Spinal cord (tissue), 9 donors: ENCODE measurements at regions not wholly inside any gene's neighbourhood (a gene's known extent, or its start where the extent isn't known, plus 50 kb on each side); places are given as distances from the start of the nearest gene placed in this dataset.
"Not testable (repeated sequence)": the region's sequence is repeated elsewhere in the genome, so short reads cannot be mapped to it uniquely, and the experiment has no call there.

Experiments used
- DNase-seq, 6 donors: peaks; one replicate each; pipeline versions ENCODE4 v3.0.0 to v3.0.0-alpha.2; 2013 to 2015; ENCODE audit warnings: low spot score in 6 of 6, low read depth in 4 of 6
- H3K27ac ChIP-seq: one replicate; pipeline ENCODE4 v1.5.1; 2013; ENCODE audit warnings: low read depth, low read length, control low read depth
- H3K27me3 ChIP-seq: one replicate; pipeline ENCODE4 v1.6.1; 2013; ENCODE audit warnings: low read length; ENCODE audit not compliant: control insufficient read depth, insufficient read depth
- H3K36me3 ChIP-seq: one replicate; pipeline ENCODE4 v1.6.1; 2013; ENCODE audit warnings: low read length; ENCODE audit not compliant: control insufficient read depth, insufficient read depth
- H3K4me1 ChIP-seq: one replicate; pipeline ENCODE4 v1.6.1; 2013; ENCODE audit warnings: low read length; ENCODE audit not compliant: control insufficient read depth, insufficient read depth
- H3K4me3 ChIP-seq: one replicate; pipeline ENCODE4 v1.5.1; 2013; ENCODE audit warnings: low read depth, low read length, control low read depth
- H3K9me3 ChIP-seq: one replicate; pipeline ENCODE4 v1.6.1; 2013; ENCODE audit warnings: low read length; ENCODE audit not compliant: control insufficient read depth, insufficient read depth
- WGBS: methylation state at CpG from one replicate; pipeline ENCODE4 v1.1.5; 2013; ENCODE audit warnings: missing lambda C conversion rate; ENCODE audit not compliant: insufficient coverage; 5-methylcytosine and 5-hydroxymethylcytosine counted together
- donor health status: healthy.

DNA sequence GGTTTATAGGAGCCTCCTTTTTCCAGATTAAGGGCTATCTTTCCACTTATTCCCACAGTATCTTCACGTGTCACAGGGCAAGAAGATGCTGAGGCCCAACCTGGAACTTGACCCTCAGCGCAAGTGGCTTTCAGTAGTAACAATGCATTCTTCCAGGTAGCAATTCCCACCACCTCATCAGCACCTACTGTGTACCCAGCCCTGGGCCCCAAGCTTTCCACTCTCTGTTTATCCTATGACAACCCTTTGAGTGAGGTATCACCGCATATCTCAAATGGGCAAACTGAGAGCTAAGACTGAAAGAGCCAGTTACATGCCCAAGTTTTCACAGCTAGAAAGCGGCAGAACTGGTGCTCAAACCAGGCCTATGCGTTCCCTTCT lies 88.2 kb downstream of the CPN2 start:
- H3K4me3 ChIP-seq: no peak overlapping the region
- H3K9me3 ChIP-seq: peaks cover under 1% of the 10 kb centered on the region
- no peak overlapping the region for H3K27ac ChIP-seq
- no peak for DNase-seq
- 89% methylated on average over 5 of the region's 5 CpGs for WGBS
- peaks cover 2% of the 10 kb centered on the region for H3K27me3 ChIP-seq
- H3K4me1 ChIP-seq: peaks cover 11% of the 10 kb centered on the region
- H3K36me3 ChIP-seq: no peaks in the 10 kb centered on the region

DNA sequence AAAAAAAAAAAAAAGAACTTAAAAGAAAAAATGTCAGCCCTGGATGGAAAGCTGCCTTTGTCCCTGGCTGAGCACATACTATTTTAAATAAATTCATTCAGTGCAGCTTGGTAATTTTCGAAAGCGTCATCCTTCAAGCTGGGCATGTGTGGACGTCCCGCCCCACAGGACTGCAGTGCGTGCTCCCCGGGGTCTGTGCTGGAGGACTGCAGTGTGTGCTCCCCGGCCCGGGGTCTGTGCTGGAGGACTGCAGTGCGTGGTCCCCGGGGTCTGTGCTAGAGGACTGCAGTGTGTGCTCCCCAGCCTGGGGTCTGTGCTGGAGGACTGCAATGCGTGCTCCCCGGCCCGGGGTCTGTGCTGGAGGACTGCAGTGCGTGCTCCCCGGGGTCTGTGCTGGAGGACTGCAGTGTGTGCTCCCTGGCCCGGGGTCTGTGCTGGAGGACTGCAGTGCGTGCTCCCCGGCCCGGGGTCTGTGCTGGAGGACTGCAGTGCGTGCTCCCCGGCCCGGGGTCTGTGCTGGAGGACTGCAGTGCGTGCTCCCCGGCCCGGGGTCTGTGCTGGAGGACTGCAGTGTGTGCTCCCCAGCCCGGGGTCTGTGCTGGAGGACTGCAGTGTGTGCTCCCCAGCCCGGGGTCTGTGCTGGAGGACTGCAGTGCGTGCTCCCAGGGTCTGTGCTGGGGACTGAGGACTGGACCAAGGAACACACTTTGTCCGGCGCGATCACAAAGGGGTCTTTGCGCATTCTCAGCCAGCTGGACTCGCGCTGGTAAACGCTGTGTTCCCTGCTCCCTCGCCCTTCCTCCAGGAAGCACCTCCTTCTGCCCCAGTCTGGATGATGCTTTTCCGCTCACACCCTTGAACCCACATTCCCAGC lies 86.3 kb downstream of the CPN2 start:
- Histone ChIP-seq H3K27ac (peak overlapping the region; percentile 67), H3K4me1 (peaks cover 16% of the 10 kb centered on the region)
- H3K4me3 ChIP-seq, H3K9me3 ChIP-seq, H3K36me3 ChIP-seq, H3K27me3 ChIP-seq, DNase-seq: not testable (repeated sequence)
- WGBS: 81% methylated on average over 30 of the region's 37 CpGs

DNA sequence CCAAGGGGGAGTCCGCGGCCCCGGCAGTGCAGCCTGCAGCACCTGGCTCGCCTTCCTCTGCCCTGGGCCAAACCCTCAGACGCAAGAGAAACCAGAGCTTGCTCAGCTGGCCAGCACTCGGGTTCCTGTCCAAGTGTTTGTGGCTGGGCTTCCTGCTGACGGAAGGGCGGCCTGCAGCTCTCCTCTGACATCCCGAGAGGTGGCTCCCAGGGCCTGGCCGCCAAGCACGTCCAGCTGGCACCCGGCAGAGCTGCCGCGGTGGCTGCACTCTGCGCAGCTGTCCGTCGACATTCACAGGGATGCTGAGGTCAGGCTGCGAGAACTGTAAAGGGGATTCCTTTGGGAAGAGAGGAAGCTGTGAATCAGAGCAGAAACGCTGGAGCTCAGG lies 85.6 kb downstream of the CPN2 start:
- Histone ChIP-seq H3K4me3 (no peak overlapping the region), H3K27me3 (peaks cover 2% of the 10 kb centered on the region), H3K27ac (peak overlapping the region; percentile 84), H3K36me3 (no peaks in the 10 kb centered on the region), H3K9me3 (no peaks in the 10 kb centered on the region), H3K4me1 (peaks cover 22% of the 10 kb centered on the region)
- peak in 1 of 6 donors; percentile 81 for DNase-seq
- 36% methylated on average over 18 of the region's 19 CpGs for WGBS

DNA sequence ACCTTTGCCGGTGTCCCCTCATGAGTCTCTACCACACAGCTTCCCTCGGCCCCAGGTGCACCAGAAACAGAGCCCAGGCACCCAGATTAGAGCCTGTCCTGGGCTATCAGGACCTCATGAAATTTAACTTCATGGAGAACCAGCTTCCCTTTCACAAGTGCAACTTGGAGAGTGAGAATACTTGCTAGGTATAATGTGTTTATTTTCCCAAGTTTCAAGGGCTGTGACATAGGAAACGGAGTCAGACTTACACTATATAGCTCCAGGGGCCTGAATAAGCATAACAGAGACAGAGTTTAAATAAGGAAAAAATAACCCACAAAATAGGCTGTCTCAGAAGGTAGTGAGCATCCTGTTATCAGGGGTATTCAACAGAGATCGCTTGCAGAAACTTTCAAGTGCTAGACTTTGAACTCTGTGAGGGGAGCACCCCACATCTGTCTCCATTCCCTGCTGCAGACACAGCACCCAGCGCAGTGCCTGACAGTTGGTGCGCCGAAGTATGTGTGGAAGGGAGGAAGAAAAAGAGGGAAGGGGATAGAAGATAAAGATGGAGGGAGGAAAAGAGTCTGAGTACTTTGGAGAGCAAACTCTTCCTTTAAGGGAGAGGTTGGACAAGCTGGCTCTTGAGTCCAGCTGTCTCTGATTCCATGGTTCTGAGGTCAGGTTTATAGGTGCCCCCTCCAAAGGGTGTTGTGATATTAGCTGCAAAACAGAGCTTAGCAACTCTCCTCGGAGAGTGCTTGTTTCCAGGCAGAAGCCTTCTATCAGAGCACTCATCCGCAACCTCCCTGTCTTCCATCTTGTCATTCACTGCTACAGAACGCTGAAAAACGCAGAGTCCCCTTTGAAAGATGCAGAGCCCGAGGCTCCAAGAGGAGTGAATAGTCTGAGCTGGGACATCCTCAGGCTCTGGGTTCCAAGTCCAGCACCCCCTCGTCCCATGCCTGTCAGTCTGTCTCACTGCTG lies 84.8 kb downstream of the CPN2 start:
- Histone ChIP-seq H3K36me3 (no peaks in the 10 kb centered on the region), H3K27ac (peak overlapping the region; percentile 84), H3K4me1 (peaks cover 30% of the 10 kb centered on the region), H3K4me3 (no peak overlapping the region), H3K9me3 (no peaks in the 10 kb centered on the region), H3K27me3 (peaks cover 2% of the 10 kb centered on the region)
- WGBS: 66% methylated on average over 11 of the region's 13 CpGs
- no peak for DNase-seq

DNA sequence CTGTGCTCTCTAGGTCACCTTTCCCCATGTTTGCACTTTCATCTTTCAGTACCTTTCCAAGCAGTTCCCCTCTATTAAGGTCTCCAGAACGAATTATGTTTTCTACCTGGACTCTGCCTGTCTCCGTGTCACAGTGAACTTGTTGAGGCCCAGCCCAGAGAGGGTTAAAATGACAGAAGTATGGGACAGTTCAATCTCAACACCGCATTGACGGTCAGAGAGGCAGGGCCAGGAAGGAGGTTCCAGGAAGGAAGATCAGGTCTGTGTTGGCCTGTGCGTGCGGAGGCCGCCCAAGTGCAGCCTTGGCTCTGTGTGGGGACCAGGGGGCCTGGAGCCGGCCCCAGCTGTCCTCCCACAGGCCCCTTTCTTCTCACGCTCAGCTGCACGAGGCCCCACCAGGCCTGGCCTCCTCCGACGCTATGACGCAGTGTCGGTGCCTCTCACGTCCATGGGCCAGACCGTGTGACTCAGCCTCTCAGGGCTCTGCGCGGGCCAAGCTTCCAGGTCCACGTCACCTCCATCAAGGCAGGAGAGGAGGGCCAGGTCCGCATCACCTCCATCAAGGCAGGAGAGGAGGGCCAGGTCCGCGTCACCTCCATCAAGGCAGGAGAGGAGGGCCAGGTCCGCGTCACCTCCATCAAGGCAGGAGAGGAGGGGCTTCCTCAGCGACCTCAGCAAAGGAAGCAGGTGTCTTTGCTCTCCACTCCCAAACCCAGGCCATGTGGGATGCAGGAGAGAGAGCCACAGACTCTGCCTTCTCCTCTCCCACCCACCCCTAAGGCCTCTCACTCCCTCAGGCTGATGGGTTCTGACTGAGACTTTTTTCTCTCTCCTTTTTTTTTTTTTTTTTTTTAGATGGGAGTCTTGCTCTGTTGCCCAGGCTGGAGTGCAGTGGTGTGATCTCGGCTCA lies 83.1 kb downstream of the CPN2 start:
- DNase-seq: no peak
- Histone ChIP-seq H3K36me3 (no peaks in the 10 kb centered on the region), H3K27ac (peak overlapping the region; percentile 6), H3K4me3 (no peak overlapping the region), H3K9me3 (no peaks in the 10 kb centered on the region), H3K27me3 (peaks cover 2% of the 10 kb centered on the region), H3K4me1 (peaks cover 44% of the 10 kb centered on the region)
- WGBS: 87% methylated on average over 21 of the region's 26 CpGs

DNA sequence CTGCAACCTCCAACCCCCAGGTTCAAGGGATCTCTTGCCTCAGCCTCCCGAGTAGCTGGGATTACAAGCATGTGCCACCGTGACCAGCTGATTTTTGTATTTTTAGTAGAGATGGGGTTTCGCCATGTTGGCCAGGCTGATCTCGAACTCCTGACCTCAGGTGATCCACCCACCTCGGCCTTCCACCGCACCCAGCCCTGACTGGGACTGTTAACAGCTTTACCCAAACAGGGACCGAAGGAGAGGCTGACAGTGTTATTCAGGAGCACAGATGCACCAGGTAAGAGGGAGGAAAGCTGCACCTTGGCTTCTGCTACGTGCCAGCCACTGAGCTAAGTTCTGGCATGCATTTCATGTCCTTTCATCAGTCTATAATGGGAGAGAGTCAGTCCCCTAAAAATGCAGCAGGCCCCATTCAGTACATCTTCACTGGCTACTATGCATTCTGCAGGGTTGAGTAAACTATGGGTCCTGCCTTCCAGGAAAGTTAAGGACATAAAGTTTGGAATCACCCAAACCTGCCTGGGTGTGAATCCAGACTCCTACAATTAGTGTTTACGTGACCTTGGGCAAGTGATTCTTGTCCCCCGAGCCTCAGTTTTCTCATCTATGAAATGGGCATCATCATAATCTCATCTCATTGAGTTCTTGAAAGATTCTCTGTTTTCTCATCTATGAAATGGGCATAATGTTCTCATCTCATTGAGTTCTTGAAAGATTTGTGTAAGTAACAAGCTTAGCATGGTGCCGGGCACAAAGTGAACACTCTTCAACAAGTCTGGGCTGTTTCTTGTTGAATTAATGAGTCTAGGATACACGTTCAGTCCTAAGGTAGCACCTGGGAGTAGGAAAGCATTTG lies 82.2 kb downstream of the CPN2 start:
- H3K27ac ChIP-seq: peak overlapping the region; percentile 47

DNA sequence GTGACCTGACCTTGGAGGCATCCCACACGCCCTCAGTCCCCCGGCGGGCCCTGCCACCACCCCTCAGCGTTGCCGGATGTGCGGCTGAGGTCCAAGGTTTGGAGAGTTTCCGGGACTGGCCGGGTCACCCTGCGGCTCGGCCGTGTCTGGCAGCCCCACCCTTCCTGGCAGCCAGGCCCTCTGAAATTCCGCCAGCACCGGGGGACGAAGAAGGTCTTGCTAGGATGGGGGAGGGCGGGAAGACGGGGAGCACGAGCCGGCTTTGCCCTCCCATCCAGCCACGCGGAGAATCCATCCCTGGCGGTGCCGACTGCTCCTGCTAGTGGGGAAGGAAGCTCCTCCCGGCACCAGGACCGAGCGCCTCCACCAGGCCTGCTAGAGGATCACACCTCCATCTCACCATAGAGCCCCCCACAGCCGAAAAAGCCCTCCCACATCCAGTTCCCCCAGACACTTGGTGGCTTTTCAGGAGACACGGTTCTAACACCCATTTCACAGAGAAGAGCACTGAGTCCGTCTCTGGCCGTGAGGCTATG lies 81.5 kb downstream of the CPN2 start:
- peak in 1 of 6 donors; percentile 71 for DNase-seq
- Histone ChIP-seq H3K27ac (peak overlapping the region; percentile 47), H3K9me3 (no peaks in the 10 kb centered on the region), H3K4me3 (no peak overlapping the region), H3K4me1 (peaks cover 48% of the 10 kb centered on the region), H3K27me3 (peaks cover 2% of the 10 kb centered on the region), H3K36me3 (no peaks in the 10 kb centered on the region)
- WGBS: 37% methylated on average over 29 of the region's 29 CpGs

More for the DNA sequence above, 82.2 kb downstream of the CPN2 start:
- Histone ChIP-seq H3K9me3 (no peaks in the 10 kb centered on the region), H3K4me1 (peaks cover 44% of the 10 kb centered on the region), H3K4me3 (no peak overlapping the region), H3K36me3 (no peaks in the 10 kb centered on the region), H3K27me3 (peaks cover 2% of the 10 kb centered on the region)
- DNase-seq: no peak
- WGBS: 90% methylated on average over 7 of the region's 12 CpGs

DNA sequence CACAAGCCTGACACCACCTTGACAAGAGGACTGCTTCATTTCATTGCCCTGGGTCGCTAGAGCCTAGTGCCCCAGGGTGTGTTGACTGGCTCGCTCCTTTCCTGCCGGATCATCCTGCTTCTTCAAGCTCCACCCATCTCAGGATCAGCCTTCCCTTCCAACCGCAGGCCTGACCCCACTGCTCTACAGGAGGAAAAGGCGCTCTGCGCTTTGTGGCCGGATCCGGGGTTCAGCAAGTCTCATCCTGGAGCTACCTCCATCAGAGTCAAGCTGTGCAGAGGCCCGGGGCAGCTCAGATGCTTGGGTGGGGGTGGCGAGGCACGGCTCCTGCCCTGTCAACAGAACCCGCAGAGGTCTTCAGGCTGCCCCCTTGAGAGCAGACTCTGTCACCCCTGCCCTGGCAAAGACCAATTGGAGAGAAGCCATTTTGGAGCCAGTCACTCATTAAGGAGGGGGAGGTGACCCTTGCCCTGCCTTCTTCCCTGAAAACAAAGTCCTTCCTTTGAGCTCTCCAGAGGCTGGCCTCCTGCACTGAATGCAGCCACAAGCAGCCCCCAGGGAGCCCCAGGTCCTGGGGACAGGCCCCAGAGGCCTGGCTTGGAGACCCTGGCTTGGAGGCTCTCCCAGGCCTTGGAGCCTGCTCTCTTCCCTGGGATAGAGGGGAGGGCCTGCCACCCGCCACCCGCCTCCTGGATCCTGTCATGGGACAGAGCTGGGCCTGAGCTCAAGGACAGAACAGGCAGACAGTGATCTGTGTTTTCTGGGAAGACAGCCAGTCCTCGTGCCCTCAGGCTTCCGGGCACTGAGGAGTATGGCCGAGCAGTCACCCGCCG lies 80.3 kb downstream of the CPN2 start:
- H3K36me3 ChIP-seq: no peaks in the 10 kb centered on the region
- peaks cover 45% of the 10 kb centered on the region for H3K4me1 ChIP-seq
- H3K9me3 ChIP-seq: no peaks in the 10 kb centered on the region
- peak in 5 of 6 donors; percentile 67 to 94 (median 77) for DNase-seq
- H3K27me3 ChIP-seq: peaks cover 2% of the 10 kb centered on the region
- H3K27ac ChIP-seq: peak overlapping the region; percentile 79
- WGBS: 32% methylated on average over 18 of the region's 19 CpGs
- no peak overlapping the region for H3K4me3 ChIP-seq
